Fibroblast of skin of left biceps (primary cell): ENCODE measurements at regions not wholly inside any gene's neighbourhood (a gene's known extent, or its start where the extent isn't known, plus 50 kb on each side); places are given as distances from the start of the nearest gene placed in this dataset.
"Not testable (repeated sequence)": the region's sequence is repeated elsewhere in the genome, so short reads cannot be mapped to it uniquely, and the experiment has no call there.

Experiments used
- DNase-seq, 2 experiments: peaks; one replicate each; pipeline ENCODE4 v3.0.0-alpha.2; 2013; ENCODE audit warnings: low read depth in 2 of 2

DNA sequence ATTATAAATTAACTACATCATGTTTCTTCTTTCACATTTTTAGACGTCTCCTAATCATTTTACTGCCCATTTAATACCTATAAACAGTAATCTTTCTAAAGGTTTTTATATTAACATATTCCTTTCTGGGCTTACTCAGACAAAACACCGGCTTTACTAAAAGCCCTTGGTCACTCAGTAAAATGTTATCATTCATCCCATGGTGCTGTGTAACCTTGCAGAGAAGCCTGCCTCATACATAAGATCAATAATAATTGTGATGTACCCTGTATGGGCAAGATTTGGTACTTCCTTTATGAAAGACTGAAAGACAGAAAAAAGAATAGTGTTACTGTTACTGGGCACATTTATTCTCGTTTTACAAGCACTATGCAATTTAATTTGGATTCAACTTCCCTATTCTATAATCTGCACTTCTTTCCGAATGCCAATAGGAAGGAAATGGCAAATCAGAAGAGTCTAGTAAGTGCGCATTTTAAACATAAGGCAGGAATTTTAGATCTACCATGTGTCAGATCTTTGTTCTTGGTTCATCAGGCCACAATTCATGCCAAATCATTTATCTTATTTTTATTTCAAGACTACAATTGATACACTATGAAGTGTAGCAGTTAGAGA, 522.2 kb downstream of the CSNK1G3 start:
- DNase-seq, result no peak

DNA sequence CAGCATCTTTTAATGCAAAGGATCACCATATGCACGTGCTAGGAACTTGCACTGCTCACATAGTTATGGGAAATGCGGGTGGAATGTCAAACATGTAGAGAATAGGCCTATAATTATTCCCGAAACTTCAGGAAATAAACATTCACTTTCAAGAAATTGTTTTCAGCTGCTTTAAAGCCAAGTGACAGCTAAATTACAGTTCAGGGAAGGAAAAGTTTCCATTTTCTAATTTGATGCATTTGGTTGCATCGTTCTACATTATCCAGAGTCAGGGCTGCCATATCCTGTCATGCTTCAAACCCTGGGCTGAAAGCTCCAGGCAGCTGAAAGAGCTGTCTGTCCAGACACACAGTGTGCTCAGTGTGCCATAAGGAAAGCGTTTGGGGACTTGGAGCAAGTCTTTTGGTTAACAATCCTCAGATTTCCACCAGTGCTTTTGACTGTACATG, 518.1 kb downstream of the CSNK1G3 start:
- DNase-seq, result peak; percentile 5 to 12

DNA sequence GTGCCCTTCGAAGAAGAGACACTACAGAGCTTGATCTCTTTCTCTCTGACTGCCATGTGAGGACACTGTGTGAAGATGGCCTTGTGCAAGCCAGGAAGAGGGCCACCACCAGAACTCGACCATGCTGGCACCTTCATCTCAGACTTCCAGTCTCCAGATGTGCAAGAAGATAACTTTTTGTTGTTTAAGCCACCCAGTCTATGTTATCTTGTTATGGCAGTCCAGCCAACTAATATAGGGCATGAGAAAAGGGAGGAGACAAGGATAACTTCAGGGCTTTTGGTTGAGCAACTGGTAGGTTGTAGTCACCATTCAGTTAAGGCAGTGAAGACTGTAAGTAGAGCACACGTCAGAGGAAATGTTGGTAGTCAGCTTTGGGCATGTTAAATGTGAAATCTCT, 515.5 kb downstream of the CSNK1G3 start:
- no peak for DNase-seq

DNA sequence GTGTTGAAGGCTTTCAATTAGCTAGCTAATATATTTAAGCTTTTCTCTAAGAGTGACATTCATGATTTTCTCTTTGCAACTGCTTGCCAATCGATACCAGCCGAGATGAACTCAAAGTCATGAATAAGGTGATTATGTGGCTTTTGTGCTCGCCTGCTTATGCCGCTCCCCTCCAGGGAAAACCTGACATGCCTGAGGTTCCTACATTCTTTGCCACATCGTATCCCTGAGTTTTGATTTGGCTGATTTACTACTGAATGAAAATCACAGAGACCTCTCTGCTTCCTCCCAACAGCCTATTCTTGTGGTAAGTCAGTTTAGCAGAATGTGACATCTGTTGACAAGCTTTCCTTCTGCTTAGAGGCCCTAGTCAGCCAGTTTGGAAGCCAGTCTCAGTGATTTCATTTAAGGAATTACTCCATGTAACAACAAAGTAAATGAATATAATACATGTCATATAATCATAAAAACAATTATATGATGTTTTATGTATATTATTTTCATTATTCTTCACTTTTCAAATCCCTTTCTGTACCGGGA, 513.4 kb downstream of the CSNK1G3 start:
- DNase-seq, result no peak

DNA sequence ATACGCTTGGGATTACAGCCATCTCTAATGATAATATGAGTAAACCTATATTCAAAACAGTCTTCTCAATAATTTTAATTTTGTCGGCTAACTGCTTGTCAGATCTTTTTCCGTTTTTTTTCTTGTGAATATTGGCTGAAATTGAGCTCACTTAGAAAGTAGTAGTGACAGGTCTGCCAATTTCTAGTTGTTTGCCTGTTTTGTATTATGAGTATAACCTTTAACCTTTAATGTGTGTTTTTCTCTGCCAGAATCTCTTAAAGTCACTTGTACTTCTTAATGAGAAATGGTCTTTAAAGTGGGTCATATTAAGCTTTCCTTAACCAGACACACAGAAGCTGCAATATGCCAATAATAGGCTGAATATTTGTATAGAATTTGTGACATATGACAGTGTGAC, 511.0 kb downstream of the CSNK1G3 start:
- no peak for DNase-seq

DNA sequence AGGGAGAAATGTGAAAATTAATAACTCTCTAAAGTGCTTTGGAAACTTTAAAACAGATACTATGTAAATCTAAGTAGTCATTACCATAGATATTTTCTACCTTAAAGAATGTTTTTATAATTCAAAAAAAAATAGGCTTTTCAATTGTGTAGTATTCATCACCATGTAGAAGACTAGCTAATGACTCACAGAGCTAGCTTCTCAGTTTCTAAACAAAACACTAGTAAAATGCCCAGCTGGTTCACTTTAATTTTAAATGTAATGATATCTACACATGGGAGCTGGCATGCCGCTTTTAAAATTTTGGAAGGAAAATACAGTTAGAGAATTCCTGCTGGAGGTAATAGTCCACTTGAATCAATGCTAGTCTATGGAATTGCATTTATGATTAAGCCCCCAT, 509.8 kb downstream of the CSNK1G3 start:
- DNase-seq, result no peak

DNA sequence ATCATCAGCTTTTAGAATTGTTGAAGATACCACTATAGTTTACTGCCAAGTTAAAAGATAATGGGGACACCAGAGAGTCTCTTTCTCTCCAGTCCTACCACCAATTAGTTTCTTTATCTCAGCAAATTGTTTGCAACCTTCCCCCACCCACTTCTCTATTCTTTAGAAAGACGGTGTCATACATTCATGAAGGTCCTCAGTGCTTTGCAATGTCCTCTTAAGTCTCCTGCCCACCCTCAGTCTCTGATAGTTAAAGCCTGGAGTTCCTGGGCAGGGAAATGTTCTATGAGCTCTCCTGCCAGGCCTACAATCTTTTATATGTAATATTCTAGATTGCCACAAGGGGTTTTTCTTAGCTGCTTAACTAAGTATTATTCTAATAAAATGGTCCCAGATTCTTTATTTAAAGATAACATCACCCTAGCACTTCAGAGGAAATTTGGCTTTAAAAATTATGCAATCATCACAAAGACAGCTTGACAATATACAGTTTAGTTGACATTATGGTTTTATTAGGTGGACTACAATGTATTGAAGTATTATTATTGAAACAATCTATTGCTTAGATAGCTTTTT, 509.2 kb downstream of the CSNK1G3 start:
- DNase-seq, result no peak

DNA sequence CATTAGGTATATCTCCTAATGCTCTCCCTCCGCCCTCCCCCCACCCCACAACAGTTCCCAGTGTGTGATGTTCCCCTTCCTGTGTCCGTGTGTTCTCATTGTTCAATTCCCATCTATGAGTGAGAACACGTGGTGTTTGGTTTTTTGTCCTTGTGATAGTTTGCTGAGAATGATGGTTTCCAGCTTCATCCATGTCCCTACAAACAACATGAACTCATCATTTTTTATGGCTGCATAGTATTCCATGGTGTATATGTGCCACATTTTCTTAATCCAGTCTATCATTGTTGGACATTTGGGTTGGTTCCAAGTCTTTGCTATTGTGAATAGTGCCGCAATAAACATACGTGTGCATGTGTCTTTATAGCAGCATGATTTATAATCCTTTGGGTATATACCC, 505.3 kb downstream of the CSNK1G3 start:
- DNase-seq, result not testable (repeated sequence)

DNA sequence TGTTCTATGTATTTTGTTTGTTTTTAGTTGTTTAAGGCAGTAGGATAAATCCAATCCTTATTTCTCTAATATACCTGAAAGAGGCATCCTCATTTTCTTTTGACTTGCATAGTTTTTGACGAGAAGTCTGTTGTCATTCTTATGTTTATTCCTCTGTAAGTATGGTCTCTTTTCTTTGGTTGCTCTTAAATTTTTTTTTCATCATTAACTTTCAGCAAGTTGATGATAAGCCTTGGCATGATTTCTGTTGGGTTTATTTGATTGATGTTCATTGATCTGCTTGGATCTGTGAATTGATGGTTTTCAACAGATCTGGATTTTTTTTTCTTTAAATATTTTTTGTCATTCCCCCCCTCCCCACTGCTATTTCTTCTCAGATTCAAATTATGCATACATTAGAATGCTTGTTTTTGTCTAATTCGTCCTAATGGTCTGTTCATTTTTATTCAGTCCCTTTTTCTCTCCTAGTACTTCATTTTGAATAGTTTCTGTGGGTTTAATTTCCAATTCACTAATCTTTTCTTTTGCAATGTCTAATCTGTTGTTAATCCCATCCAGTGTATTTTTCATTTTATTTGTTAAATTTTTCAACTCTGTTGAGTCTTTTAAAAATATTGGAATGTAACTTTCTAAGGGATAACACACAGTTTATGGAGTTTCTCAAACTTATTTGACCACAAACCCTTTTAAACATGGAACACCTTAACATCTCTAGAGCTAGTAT, 495.9 kb downstream of the CSNK1G3 start:
- no peak for DNase-seq

DNA sequence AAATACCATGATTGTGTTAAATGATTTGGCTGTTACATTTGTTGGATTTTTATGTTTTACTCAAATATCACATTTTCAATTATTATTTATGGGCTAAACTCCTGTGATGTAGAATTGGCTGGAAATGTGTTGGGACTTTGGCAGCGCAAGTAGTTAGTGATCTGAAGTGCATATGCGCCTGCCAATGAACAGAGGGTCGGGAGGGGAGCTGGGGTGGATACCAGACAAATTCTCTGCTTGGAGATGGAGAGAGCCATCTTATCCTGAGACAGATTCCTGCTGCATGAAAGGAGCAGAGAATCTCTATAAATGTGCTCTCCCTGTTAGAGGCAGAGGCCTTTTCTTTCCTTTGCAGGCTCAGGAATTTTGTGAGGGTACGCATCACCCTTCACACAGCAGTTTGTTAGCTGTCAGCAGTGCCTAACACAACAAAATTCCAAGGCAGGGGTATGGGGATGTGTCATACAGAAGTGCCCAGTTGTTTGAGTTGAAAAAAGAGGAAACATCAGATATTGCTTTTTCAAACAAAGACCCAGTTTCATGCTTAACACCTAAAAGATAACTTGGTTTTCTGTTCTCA, 489.1 kb downstream of the CSNK1G3 start:
- DNase-seq, result no peak

DNA sequence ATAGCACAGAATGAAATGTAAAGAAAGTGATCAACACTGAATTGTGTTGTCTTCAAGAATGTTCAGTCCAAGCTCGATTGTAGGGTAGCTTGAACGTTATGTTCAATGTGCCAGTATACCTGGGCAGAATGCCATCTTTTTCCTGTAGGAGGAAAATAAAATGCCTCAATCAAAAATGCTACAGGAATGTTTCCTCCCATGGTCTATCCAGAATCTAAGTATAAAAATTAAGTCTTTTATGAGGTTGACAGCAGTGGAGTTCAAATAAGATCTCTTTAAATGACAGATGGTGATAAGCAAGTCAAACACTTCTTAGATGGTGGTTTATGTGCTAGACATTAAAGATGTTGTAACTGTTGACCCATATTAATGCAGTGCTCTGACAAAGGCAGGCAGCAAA, 488.6 kb downstream of the CSNK1G3 start:
- no peak for DNase-seq

DNA sequence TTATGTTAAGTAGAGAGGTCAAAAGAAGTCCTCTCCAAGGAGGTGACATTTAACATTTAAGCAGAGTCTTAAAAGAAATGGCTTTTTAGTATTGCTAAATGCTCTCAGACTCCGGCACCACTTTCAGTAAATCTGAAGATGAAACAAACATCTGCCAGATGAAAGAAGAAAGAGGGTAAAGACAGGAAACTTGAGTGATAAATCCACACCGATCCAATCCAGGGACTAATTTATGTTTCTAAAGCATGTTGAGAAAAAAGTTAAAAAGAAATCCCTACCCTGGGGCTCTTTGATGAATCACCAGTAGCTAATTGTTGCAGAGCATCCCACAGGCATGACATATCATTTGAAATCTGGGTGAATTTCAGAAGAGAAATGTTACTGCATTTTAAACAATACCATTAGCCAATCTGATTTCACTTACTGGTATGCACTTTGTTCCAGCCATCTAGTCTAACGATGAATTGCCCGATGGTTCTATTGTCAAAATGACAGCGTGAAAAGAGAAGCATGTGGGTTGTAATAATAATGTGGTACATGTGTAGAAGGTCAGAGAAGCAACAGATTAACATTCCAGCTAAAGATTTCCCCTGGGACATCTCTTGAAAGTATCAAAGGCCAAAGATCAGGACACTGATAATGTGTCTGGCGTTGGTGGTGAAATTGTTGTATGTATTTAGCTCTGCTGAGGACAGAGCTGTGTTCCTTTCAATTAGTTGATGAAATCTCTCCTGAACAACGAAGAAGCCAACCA, 485.7 kb downstream of the CSNK1G3 start:
- DNase-seq, result peak; percentile 80 to 86

DNA sequence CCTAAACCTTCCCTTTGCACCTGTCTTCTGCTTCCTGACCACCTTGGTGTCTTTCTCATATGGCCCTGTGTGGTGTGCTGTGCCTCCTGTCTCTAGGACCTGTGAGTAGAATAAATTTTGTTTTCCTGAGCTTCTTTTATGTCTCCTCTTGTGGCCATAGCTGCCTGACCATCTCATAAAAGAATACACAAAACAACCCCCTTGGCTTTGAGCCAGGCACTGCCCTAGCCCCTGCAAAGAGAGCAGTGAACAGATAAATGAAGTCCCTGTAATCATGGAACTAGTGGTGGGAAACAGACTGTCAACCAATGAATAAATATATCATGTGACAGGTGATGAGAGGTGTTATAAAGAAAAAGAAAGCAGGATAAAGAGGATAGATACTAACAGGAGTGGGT, 485.1 kb downstream of the CSNK1G3 start:
- DNase-seq, result no peak

DNA sequence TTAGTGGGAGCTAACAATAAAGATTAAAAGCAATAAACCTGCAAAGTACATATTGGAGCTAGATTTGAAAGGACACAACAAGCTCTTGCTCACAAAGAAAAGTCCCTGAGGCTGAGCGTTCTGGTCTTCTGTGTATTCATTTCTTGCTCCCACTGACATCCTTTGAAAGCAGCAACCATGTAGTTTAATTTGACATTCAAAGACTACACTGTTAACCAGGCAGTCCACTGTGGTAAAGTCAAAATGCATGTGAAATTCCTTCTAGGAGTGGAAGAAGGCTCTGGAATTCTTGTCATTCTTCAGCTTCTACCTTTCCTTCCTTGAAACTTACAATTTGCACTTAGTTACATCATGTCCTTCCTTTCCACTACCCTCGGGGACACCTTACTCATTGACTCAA, 480.7 kb downstream of the CSNK1G3 start:
- no peak for DNase-seq

DNA sequence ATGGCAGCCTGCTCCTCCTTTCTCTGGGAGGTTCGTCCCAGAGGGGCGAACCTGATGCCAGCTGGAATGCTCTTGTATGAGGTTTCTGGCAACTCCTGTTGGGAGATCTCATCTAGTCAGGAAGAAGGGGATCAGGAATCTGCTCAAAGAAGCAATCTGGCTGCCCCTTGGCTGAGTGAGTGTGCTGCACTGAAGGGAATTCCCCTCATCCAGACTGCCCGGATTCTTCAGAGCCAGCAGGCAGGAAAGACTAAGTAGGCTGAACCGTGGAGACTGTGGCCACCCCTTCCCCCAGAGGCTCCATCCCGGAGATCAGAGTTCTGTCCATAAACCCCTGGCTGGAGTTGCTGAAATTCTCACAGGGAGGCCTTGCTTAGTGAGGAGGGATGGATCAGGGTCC, 476.0 kb downstream of the CSNK1G3 start:
- DNase-seq, result no peak

DNA sequence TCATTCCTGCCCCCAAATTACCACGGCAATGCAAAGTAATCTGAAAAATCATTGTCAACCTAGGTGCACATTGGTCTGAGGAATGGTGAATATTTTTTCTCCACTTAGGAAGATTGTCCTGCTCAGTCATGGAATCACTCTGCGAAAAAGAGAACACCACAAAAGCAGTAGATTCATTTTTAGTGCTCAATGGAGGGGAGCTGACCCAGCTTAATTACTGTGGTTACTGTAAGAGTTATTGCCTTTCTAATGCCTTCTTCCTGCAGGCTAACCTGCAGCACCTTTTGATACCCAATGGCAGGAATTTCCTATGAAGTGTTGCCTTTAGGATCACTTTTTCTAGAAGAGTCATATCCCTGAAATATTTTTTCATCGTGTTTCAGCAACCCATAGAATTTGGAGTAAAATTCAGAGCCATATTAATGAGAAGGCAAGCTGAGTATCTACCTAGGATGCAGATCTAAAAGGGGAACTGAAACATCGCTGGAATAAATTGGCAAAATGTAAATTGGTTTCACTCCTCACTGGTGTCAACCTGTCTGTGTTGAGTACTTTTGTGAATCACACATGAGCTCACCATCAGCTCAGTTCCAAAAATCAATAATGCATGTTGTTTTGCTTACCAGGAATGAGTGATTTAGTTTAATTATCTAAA, 464.5 kb downstream of the CSNK1G3 start:
- DNase-seq, result no peak

DNA sequence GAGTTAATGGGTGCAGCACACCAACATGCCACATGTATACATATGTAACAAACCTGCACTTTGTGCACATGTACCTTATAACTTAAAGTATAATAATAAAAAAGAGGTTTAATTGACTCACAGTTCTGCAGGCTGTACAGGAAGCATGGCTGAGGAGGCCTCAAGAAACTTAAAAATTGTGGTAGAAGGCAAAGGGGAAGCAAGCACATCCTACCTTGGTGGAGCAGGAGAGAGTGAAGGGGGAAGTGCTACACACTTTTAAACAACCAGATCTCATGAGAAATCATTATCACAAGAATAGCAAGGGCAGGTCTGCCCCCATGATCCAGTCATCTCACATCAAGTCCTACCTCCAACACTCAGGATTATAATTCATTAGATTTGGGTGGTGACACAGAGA, 463.5 kb downstream of the CSNK1G3 start:
- not testable (repeated sequence) for DNase-seq

DNA sequence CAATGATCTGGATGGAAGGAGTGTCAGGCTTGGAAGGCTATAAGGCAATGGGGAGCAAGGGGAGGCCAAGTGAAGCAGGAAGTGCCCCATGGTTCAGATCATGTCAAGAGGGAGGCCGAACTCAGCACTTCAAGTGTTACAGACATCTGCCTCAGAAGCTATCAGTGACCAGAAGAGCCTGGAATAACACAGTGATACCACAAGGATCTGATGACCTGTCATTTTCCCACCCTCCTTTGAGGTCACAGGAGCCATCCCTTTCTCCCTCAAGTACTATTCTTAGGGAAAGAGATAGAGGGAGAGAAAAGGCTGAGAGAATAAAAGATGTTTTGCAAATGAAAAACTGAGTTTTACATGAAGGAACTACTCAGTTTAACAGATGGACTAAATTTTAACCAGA, 454.8 kb downstream of the CSNK1G3 start:
- no peak for DNase-seq

DNA sequence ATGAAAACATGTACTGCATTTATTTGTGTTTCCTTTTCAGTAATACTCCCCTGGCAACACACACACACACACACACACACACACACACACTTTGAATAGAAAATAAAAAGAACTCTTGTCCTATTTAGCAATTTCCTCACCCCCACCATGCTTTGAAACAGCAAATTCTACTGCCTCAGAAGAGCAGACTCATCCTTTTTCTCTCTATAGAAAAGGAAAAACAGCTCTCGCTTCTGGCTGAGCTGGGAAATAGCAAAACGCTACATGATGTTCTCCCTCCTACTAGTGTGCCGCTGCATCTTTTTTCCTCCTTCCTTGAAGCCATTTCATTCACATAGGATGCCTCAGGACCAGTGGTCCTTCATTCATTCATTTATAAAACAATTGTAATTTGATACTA, 453.6 kb downstream of the CSNK1G3 start:
- no peak for DNase-seq

DNA sequence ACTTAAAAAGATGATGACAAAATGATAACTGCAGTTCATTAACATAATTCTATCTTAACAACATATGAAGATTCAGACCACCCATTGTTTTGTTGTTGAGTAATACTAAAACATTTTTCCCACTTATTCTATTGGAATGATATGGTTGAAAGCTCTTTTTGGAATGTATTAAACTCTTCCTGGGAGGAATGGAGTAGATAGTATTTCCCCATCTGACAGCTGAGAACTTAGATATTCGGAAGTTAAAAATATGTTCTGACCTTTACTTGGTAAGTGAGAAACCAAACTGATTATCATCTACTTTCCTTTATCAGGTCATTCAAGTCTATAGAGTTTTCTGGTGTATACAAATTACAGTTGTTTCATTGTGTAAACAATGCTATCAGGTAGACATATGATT, 452.9 kb downstream of the CSNK1G3 start:
- DNase-seq, result peak; percentile 74 to 75

DNA sequence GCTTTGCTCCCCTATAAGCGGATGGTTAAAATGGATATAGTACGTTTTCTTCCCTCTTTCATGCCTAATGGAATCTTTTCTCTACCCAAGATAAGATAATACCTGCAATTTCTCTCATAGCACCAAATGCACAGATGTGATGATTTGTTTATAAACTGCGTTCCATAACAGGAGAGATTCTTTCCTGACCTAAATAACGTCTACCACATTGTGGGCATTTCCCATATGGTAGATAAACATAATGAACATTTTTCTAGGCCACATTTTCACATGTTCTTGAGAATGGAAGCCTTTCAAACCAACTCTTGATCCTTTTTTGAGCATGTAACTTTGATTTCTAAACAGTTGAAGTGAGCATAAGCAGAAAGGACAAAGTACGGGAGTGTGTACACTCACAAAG, 448.5 kb downstream of the CSNK1G3 start:
- DNase-seq, result no peak
